ENCODE measurements at regions not wholly inside any gene's neighbourhood (a gene's known extent, or its start where the extent isn't known, plus 50 kb on each side); places are given as distances from the start of the nearest gene placed in this dataset.
"Not testable (repeated sequence)": the region's sequence is repeated elsewhere in the genome, so short reads cannot be mapped to it uniquely, and the experiment has no call there.

GRCh38 chr1:102239247-102239646 lies 242.5 kb upstream of the OLFM3 start:
- ATAC-seq, result no peak
- TF ChIP-seq, protein P1, sequence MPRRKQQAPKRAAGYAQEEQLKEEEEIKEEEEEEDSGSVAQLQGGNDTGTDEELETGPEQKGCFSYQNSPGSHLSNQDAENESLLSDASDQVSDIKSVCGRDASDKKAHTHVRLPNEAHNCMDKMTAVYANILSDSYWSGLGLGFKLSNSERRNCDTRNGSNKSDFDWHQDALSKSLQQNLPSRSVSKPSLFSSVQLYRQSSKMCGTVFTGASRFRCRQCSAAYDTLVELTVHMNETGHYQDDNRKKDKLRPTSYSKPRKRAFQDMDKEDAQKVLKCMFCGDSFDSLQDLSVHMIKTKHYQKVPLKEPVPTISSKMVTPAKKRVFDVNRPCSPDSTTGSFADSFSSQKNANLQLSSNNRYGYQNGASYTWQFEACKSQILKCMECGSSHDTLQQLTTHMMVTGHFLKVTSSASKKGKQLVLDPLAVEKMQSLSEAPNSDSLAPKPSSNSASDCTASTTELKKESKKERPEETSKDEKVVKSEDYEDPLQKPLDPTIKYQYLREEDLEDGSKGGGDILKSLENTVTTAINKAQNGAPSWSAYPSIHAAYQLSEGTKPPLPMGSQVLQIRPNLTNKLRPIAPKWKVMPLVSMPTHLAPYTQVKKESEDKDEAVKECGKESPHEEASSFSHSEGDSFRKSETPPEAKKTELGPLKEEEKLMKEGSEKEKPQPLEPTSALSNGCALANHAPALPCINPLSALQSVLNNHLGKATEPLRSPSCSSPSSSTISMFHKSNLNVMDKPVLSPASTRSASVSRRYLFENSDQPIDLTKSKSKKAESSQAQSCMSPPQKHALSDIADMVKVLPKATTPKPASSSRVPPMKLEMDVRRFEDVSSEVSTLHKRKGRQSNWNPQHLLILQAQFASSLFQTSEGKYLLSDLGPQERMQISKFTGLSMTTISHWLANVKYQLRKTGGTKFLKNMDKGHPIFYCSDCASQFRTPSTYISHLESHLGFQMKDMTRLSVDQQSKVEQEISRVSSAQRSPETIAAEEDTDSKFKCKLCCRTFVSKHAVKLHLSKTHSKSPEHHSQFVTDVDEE (CRISPR knock-in tag; IDR thresholded peaks at IDR 0.05), result no peak
- TF ChIP-seq RARB (CRISPR knock-in tag; IDR thresholded peaks at IDR 0.05), result no peak
- TF ChIP-seq PPARA (CRISPR knock-in tag; IDR thresholded peaks at IDR 0.05; ENCODE audit: borderline replicate concordance), result no peak

DNA sequence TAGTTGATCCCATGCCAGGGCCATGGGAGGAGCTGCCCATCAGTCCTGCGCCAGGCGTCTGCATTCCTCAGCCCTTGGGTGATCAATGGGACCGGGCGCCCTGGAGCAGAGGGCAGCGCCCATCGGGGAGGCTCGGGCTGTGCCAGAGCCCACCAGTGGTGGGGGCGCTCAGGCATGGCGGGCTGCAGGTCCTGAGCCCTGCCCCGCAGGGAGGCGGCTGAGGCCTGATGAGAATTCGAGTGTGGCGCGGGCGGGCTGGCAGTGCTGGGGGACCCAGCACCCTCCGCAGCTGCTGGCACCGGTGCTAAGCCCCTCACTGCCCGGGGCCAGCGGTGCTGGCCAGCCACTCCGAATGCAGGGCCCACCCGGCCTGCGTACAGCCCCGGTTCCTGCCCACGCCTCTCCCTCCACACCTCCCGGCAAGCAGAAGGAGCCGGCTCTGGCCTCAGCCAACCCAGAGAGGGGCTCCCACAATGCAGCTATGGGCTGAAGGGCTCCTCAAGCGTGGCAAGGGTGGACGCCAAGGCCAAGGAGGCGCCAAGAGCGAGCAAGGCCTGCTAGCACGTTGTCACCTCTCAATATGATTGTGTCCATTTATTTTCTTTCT lies 238.1 kb upstream of the OLFM3 start:
- no peak for ATAC-seq
- TF ChIP-seq TOX (CRISPR knock-in tag; IDR thresholded peaks at IDR 0.05; ENCODE audit: borderline replicate concordance) (no peak), TCF4 (CRISPR knock-in tag; IDR thresholded peaks at IDR 0.05; ENCODE audit: borderline replicate concordance) (no peak), SNAI2 (CRISPR knock-in tag; IDR thresholded peaks at IDR 0.05) (no peak), ESRRG (CRISPR knock-in tag; IDR thresholded peaks at IDR 0.05) (no peak), ZFP30 (CRISPR knock-in tag; IDR thresholded peaks at IDR 0.05) (no peak), ZNF70 (CRISPR knock-in tag; IDR thresholded peaks at IDR 0.05) (no peak), BACH2 (CRISPR knock-in tag; IDR thresholded peaks at IDR 0.05; ENCODE audit: borderline replicate concordance) (no peak), CSRNP3 (CRISPR knock-in tag; IDR thresholded peaks at IDR 0.05) (no peak), OSR1 (CRISPR knock-in tag; IDR thresholded peaks at IDR 0.05) (no peak), PPARA (CRISPR knock-in tag; IDR thresholded peaks at IDR 0.05; ENCODE audit: borderline replicate concordance) (no peak), ISL1 (CRISPR knock-in tag; IDR thresholded peaks at IDR 0.05) (no peak), RARB (CRISPR knock-in tag; IDR thresholded peaks at IDR 0.05) (no peak), CSDC2 (CRISPR knock-in tag; IDR thresholded peaks at IDR 0.05) (no peak), ZNF565 (CRISPR knock-in tag; conservative IDR thresholded peaks at IDR 0.05; ENCODE audit: low read depth) (no peak)
- TF ChIP-seq, protein P2, sequence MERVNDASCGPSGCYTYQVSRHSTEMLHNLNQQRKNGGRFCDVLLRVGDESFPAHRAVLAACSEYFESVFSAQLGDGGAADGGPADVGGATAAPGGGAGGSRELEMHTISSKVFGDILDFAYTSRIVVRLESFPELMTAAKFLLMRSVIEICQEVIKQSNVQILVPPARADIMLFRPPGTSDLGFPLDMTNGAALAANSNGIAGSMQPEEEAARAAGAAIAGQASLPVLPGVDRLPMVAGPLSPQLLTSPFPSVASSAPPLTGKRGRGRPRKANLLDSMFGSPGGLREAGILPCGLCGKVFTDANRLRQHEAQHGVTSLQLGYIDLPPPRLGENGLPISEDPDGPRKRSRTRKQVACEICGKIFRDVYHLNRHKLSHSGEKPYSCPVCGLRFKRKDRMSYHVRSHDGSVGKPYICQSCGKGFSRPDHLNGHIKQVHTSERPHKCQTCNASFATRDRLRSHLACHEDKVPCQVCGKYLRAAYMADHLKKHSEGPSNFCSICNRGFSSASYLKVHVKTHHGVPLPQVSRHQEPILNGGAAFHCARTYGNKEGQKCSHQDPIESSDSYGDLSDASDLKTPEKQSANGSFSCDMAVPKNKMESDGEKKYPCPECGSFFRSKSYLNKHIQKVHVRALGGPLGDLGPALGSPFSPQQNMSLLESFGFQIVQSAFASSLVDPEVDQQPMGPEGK (CRISPR knock-in tag; IDR thresholded peaks at IDR 0.05; ENCODE audit: borderline replicate concordance), result no peak
- TF ChIP-seq, protein P3, sequence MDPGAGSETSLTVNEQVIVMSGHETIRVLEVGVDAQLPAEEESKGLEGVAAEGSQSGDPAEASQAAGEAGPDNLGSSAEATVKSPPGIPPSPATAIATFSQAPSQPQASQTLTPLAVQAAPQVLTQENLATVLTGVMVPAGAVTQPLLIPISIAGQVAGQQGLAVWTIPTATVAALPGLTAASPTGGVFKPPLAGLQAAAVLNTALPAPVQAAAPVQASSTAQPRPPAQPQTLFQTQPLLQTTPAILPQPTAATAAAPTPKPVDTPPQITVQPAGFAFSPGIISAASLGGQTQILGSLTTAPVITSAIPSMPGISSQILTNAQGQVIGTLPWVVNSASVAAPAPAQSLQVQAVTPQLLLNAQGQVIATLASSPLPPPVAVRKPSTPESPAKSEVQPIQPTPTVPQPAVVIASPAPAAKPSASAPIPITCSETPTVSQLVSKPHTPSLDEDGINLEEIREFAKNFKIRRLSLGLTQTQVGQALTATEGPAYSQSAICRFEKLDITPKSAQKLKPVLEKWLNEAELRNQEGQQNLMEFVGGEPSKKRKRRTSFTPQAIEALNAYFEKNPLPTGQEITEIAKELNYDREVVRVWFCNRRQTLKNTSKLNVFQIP (CRISPR knock-in tag; IDR thresholded peaks at IDR 0.05; ENCODE audit: borderline replicate concordance, low read depth), result no peak
- TF ChIP-seq, protein P1 (CRISPR knock-in tag; IDR thresholded peaks at IDR 0.05), result no peak

GRCh38 chr1:102219463-102219862 lies 222.7 kb upstream of the OLFM3 start:
- ATAC-seq, result no peak
- no peak for TF ChIP-seq ZC3H10 (CRISPR knock-in tag; IDR thresholded peaks at IDR 0.05)
- TF ChIP-seq ZFP3 (CRISPR knock-in tag; IDR thresholded peaks at IDR 0.05), result no peak
- no peak for TF ChIP-seq CSDC2 (CRISPR knock-in tag; IDR thresholded peaks at IDR 0.05)
- no peak for TF ChIP-seq ARNTL (CRISPR knock-in tag; IDR thresholded peaks at IDR 0.05; ENCODE audit: borderline replicate concordance, low read depth)
- no peak for TF ChIP-seq GLIS3 (CRISPR knock-in tag; IDR thresholded peaks at IDR 0.05)
- TF ChIP-seq RARB (CRISPR knock-in tag; IDR thresholded peaks at IDR 0.05), result no peak
- TF ChIP-seq SNAI2 (CRISPR knock-in tag; IDR thresholded peaks at IDR 0.05), result no peak
- no peak for TF ChIP-seq ZNF565 (CRISPR knock-in tag; conservative IDR thresholded peaks at IDR 0.05; ENCODE audit: low read depth)
- no peak for TF ChIP-seq OSR1 (CRISPR knock-in tag; IDR thresholded peaks at IDR 0.05)
- TF ChIP-seq, protein P1 (CRISPR knock-in tag; IDR thresholded peaks at IDR 0.05), result no peak
- TF ChIP-seq ZNF8 (CRISPR knock-in tag; IDR thresholded peaks at IDR 0.05), result no peak
- no peak for TF ChIP-seq ISL1 (CRISPR knock-in tag; IDR thresholded peaks at IDR 0.05)

DNA sequence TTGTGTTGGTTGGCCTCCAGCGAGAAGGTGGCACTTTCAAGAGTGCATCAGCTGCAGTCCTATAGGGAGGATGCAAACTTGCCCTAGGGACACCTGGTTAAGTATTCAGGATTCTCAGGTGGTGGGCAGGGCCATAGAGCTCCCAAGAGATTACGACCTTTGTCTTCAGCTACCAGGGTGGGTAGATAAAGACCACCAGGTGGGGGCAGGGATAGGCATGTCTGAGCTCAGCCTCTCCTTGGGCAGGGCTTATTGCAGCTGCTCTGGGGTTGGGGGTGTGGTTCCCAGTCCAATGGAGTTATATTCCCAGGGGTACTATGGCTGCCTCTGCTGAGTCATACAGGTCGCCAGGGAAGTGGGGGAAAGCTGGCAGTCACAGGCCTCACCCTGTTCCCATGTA lies 214.2 kb upstream of the OLFM3 start:
- ATAC-seq, result not testable (repeated sequence)
